ENCODE measurements at regions not wholly inside any gene's neighbourhood (a gene's known extent, or its start where the extent isn't known, plus 50 kb on each side); places are given as distances from the start of the nearest gene placed in this dataset.

DNA sequence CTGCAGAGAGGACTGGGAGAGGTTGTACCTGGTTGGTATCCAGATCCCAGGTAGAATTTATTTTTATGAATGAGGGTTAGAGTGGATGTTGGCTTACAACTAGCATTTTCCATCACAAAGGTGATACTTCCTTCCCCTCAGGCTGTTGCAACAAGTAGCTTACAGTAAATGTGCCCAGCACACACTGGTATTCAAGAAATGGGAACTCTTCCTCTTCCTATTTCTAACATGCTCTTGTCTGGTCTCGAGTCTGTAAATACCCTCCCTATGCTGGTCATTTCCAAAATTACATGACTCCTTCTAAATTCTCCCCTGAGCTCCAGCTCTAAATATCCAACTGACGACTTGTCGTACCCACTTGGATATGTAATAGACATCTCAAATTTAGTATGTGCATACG, 90.1 kb upstream of the FOXC1 start:
- Histone ChIP-seq H2AK5ac (ENCODE audit: low read depth, low read length) (no peak overlapping the region), H2AK9ac (replicated peaks; ENCODE audit: low read depth, low read length, poor library complexity) (no peak overlapping the region), H3K9ac (ENCODE audit: low read depth, low read length) (no peak overlapping the region), H2BK120ac (ENCODE audit: low read depth, low read length) (no peak overlapping the region), H3K9me3 (ENCODE audit: control insufficient read depth, insufficient read depth, low read length) (no peaks in the 10 kb centered on the region), H3K36me3 (ENCODE audit: control insufficient read depth, insufficient read depth, low read length) (no peaks in the 10 kb centered on the region), H3K27ac (ENCODE audit: insufficient read depth, low read length) (no peak overlapping the region), H4K20me1 (ENCODE audit: insufficient read depth, low read length) (no peaks in the 10 kb centered on the region), H2AFZ (replicated peaks; ENCODE audit: low read length, poor library complexity) (no peak overlapping the region), H3K27me3 (ENCODE audit: control insufficient read depth, insufficient read depth, low read length) (peaks cover 32% of the 10 kb centered on the region), H3K18ac (ENCODE audit: low read depth, low read length) (no peak overlapping the region), H3K4me2 (ENCODE audit: low read depth, low read length) (no peak overlapping the region), H2BK20ac (ENCODE audit: low read depth, low read length) (no peak overlapping the region), H3K4me1 (ENCODE audit: control insufficient read depth, insufficient read depth, low read length) (no peaks in the 10 kb centered on the region), H3K79me1 (ENCODE audit: low read depth in 1 of 2, low read length in 2 of 2) (no peaks in the 10 kb centered on the region), H3K56ac (ENCODE audit: extremely low read depth, insufficient read depth, low read length) (no peak overlapping the region), H2BK15ac (ENCODE audit: low read depth, low read length) (no peak overlapping the region), H4K8ac (ENCODE audit: low read depth in 2 of 2, low read length in 2 of 2) (no peak overlapping the region), H3K14ac (replicated peaks; ENCODE audit: low read depth, low read length) (no peak overlapping the region), H3K4me3 (ENCODE audit: insufficient read depth, low read depth, low read length) (no peak overlapping the region), H4K91ac (ENCODE audit: insufficient read depth, low read depth, low read length) (no peak overlapping the region), H3K4ac (ENCODE audit: low read depth, low read length) (no peak overlapping the region), H3K9me1 (ENCODE audit: insufficient read depth, low read length) (no peaks in the 10 kb centered on the region; the same call in 1 of the 2 replicates), H3K23ac (ENCODE audit: low read depth, low read length) (no peak overlapping the region), H2BK5ac (ENCODE audit: low read depth, low read length, poor library complexity, severe bottlenecking) (no peak overlapping the region), H4K5ac (ENCODE audit: low read depth, low read length) (no peak overlapping the region)
- in situ Hi-C loops (cut with MboI; ENCODE audit: low sequenced_read_pairs) (no loop called here), intact Hi-C loops (cut with micrococcal nuclease) (no loop called here), dilution Hi-C loops (cut with HindIII; ENCODE audit: low sequenced_read_pairs, unreplicated experiment) (no loop called here)
- ChIA-PET POLR2A (ENCODE audit: unreplicated experiment) (no interaction called here), CTCF (no interaction called here)
- BruUV-seq (replicated peaks) = no TSS peak
- DNase-seq (no peak), ATAC-seq (ENCODE audit: low read depth) (no peak)
- WGBS, 2 experiments (ENCODE audit: extremely low coverage in 2 of 2, insufficient read length in 1 of 2) = 67% methylated on average over 1 of the region's 4 CpGs; no CpG with 5 or more reads in 1 of the 2 experiments
- TF ChIP-seq CTCF (conservative IDR thresholded peaks at IDR 0.05; ENCODE audit: low read depth, low read length) = no peak
- TF ChIP-seq MXI1 (IDR thresholded peaks at IDR 0.05; ENCODE audit: borderline replicate concordance, low read depth, low read length) = no peak
- no peak for TF ChIP-seq POLR2A (IDR thresholded peaks at IDR 0.05; ENCODE audit: low read depth, low read length)
- no peak for TF ChIP-seq RAD21 (IDR thresholded peaks at IDR 0.05; ENCODE audit: low read length)
- TF ChIP-seq RFX5 (IDR thresholded peaks at IDR 0.05; ENCODE audit: low read depth, low read length) = no peak
- TF ChIP-seq NFE2L2 (IDR thresholded peaks at IDR 0.05; ENCODE audit: low read depth, low read length) = no peak
- TF ChIP-seq, protein P1, sequence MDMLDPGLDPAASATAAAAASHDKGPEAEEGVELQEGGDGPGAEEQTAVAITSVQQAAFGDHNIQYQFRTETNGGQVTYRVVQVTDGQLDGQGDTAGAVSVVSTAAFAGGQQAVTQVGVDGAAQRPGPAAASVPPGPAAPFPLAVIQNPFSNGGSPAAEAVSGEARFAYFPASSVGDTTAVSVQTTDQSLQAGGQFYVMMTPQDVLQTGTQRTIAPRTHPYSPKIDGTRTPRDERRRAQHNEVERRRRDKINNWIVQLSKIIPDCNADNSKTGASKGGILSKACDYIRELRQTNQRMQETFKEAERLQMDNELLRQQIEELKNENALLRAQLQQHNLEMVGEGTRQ (IDR thresholded peaks at IDR 0.05; ENCODE audit: low read depth, low read length) = no peak
- no peak for TF ChIP-seq FOS (IDR thresholded peaks at IDR 0.05; ENCODE audit: low read depth, low read length)
- TF ChIP-seq SMC3 (IDR thresholded peaks at IDR 0.05; ENCODE audit: low read depth, low read length) = no peak
- TF ChIP-seq CEBPB (IDR thresholded peaks at IDR 0.05; ENCODE audit: low read depth, low read length) = no peak
- no peak for TF ChIP-seq MAZ (IDR thresholded peaks at IDR 0.05; ENCODE audit: borderline replicate concordance, low read depth, low read length)
- no peak for TF ChIP-seq CHD1 (IDR thresholded peaks at IDR 0.05; ENCODE audit: low read depth, low read length)

All from IMR-90 (cell line).